H9 (cell line): ENCODE measurements at regions not wholly inside any gene's neighbourhood (a gene's known extent, or its start where the extent isn't known, plus 50 kb on each side); places are given as distances from the start of the nearest gene placed in this dataset.

Source experiments
- DNase-seq: peaks from one replicate; pipeline ENCODE4 v3.0.0-alpha.2; 2017
- H2AFZ ChIP-seq: one replicate; pipeline ENCODE4 v1.6.1; 2013; ENCODE audit warnings: mild to moderate bottlenecking, low read length, control low read depth, moderate library complexity
- H2AK5ac ChIP-seq: 2 replicates; pipeline ENCODE4 v1.6.1; 2013; ENCODE audit warnings: low read length, control low read depth, mixed read lengths; ENCODE audit not compliant: insufficient read length
- H2BK120ac ChIP-seq: one replicate; pipeline ENCODE4 v1.6.1; 2013; ENCODE audit warnings: low read depth, mild to moderate bottlenecking, low read length, control low read depth, inconsistent platforms; ENCODE audit not compliant: poor library complexity, severe bottlenecking
- H2BK12ac ChIP-seq: 2 replicates; pipeline ENCODE4 v1.6.1; 2013; ENCODE audit warnings: low read length, control low read depth, mixed read lengths, low read depth; ENCODE audit not compliant: insufficient read length
- H2BK15ac ChIP-seq: 2 replicates; pipeline ENCODE4 v1.6.1; 2013; ENCODE audit warnings: low read depth, low read length, control low read depth
- H2BK20ac ChIP-seq: one replicate; pipeline ENCODE4 v1.6.1; 2013; ENCODE audit warnings: low read depth, mild to moderate bottlenecking, low read length, control low read depth, inconsistent platforms; ENCODE audit not compliant: poor library complexity, severe bottlenecking
- H2BK5ac ChIP-seq: 2 replicates; pipeline ENCODE4 v1.6.1; 2013; ENCODE audit warnings: low read length, control low read depth, mixed read lengths; ENCODE audit not compliant: insufficient read length
- H3K14ac ChIP-seq: 2 replicates; pipeline ENCODE4 v1.6.1; 2013; ENCODE audit warnings: low read length, control low read depth; ENCODE audit not compliant: insufficient read depth
- H3K18ac ChIP-seq: 2 replicates; pipeline ENCODE4 v1.6.1; 2013; ENCODE audit warnings: low read depth, mild to moderate bottlenecking, mixed read lengths, low read length, control low read depth; ENCODE audit not compliant: insufficient read length
- H3K23ac ChIP-seq: 2 replicates; pipeline ENCODE4 v1.6.1; 2013; ENCODE audit warnings: low read length, control low read depth, mixed read lengths, low read depth; ENCODE audit not compliant: insufficient read length
- H3K23me2 ChIP-seq: 2 replicates; pipeline ENCODE4 v1.6.1; 2013; ENCODE audit warnings: low read depth, mild to moderate bottlenecking, mixed read lengths, low read length, control low read depth; ENCODE audit not compliant: insufficient read length, poor library complexity, severe bottlenecking
- H3K27ac ChIP-seq: 2 replicates; pipeline ENCODE4 v1.5.1; 2013; ENCODE audit warnings: low read length, control low read depth, mixed read lengths, low read depth; ENCODE audit not compliant: insufficient read length
- H3K27me3 ChIP-seq: 2 replicates; pipeline ENCODE4 v1.6.1; 2013; ENCODE audit warnings: low read length, control low read depth, inconsistent platforms; ENCODE audit not compliant: insufficient read depth
- H3K4ac ChIP-seq: 2 replicates; pipeline ENCODE4 v1.6.1; 2013; ENCODE audit warnings: low read depth, mild to moderate bottlenecking, control low read depth, inconsistent platforms, low read length, moderate library complexity
- H3K4me1 ChIP-seq: 2 replicates; pipeline ENCODE4 v1.6.1; 2013; ENCODE audit warnings: low read length, control low read depth, inconsistent platforms; ENCODE audit not compliant: insufficient read depth
- H3K4me2 ChIP-seq: 2 replicates; pipeline ENCODE4 v1.6.1; 2013; ENCODE audit warnings: low read length, control low read depth, mixed read lengths; ENCODE audit not compliant: insufficient read length, insufficient read depth
- H3K56ac ChIP-seq: 2 replicates; pipeline ENCODE4 v1.6.1; 2013; ENCODE audit warnings: low read depth, mild to moderate bottlenecking, mixed read lengths, low read length, control low read depth; ENCODE audit not compliant: insufficient read length
- H3K79me1 ChIP-seq: 2 replicates; pipeline ENCODE4 v1.6.1; 2013; ENCODE audit warnings: low read depth, mild to moderate bottlenecking, moderate library complexity, low read length, control low read depth, inconsistent platforms; ENCODE audit not compliant: insufficient read depth, poor library complexity, severe bottlenecking
- H3K79me2 ChIP-seq: 2 replicates; pipeline ENCODE4 v1.6.1; 2013; ENCODE audit warnings: low read length, control low read depth, inconsistent platforms; ENCODE audit not compliant: insufficient read depth
- H3K9ac ChIP-seq: 2 replicates; pipeline ENCODE4 v1.6.1; 2013; ENCODE audit warnings: low read length, control low read depth, mixed read lengths; ENCODE audit not compliant: insufficient read length; ENCODE audit errors: extremely low read depth
- H3K9me3 ChIP-seq: one replicate; pipeline ENCODE4 v1.6.1; 2013; ENCODE audit warnings: low read depth, low read length, inconsistent platforms; ENCODE audit not compliant: control insufficient read depth
- H3T11ph ChIP-seq: one replicate; pipeline ENCODE4 v1.6.1; 2013; ENCODE audit warnings: mild to moderate bottlenecking, low read length, control low read depth, inconsistent platforms
- H4K20me1 ChIP-seq: one replicate; pipeline ENCODE4 v1.6.1; 2013; ENCODE audit not compliant: control insufficient read depth, insufficient read length, insufficient read depth
- H4K5ac ChIP-seq: 2 replicates; pipeline ENCODE4 v1.6.1; 2013; ENCODE audit warnings: low read depth, mild to moderate bottlenecking, mixed read lengths, low read length, control low read depth; ENCODE audit not compliant: insufficient read length
- H4K8ac ChIP-seq: replicated peaks from 2 replicates; pipeline ENCODE4 v1.6.1; 2013; ENCODE audit warnings: low read length, control low read depth, mixed read lengths, low read depth; ENCODE audit not compliant: insufficient read length
- H4K91ac ChIP-seq: 2 replicates; pipeline ENCODE4 v1.6.1; 2013; ENCODE audit warnings: low read depth, mild to moderate bottlenecking, moderate library complexity, mixed read lengths, low read length, control low read depth; ENCODE audit not compliant: insufficient read length
- H3K27ac Mint-ChIP-seq, 3 experiments: 2 replicates in 2 of 3; 3 replicates in 1 of 3; pipeline ENCODE4 v1.8.0; 2020 to 2021; ENCODE audit warnings: mixed read lengths in 3 of 3, mild to moderate bottlenecking in 1 of 3, moderate library complexity in 1 of 3
- H3K27me3 Mint-ChIP-seq: 2 replicates; pipeline ENCODE4 v1.8.0; 2021; ENCODE audit warnings: low read depth, mild to moderate bottlenecking, moderate library complexity, mixed read lengths
- H3K36me3 Mint-ChIP-seq, 3 experiments: 2 replicates in 2 of 3; 3 replicates in 1 of 3; pipeline ENCODE4 v1.8.0; 2020 to 2021; ENCODE audit warnings: low read depth in 3 of 3, mixed read lengths in 3 of 3; ENCODE audit not compliant: insufficient read depth in 1 of 3
- H3K4me1 Mint-ChIP-seq, 2 experiments: 2 replicates each; pipeline ENCODE4 v1.8.0; 2020; ENCODE audit warnings: mixed read lengths in 2 of 2
- H3K4me3 Mint-ChIP-seq, 2 experiments: 2 replicates in 1 of 2; 3 replicates in 1 of 2; pipeline ENCODE4 v1.8.0; 2020 to 2021; ENCODE audit warnings: mild to moderate bottlenecking in 2 of 2, mixed read lengths in 2 of 2, moderate library complexity in 1 of 2
- H3K9me3 Mint-ChIP-seq, 2 experiments: 2 replicates in 1 of 2; 3 replicates in 1 of 2; pipeline ENCODE4 v1.8.0; 2020; ENCODE audit warnings: mild to moderate bottlenecking in 2 of 2, mixed read lengths in 2 of 2, moderate library complexity in 1 of 2
- TF ChIP-seq, protein P1 (sequence below): fragments of 200-600 bp; sonication (generic); conservative IDR thresholded peaks from 3 replicates; pipeline ENCODE4 v1.8.0; 2021; ENCODE audit warnings: antibody characterized with exemption, mild to moderate bottlenecking

DNA sequence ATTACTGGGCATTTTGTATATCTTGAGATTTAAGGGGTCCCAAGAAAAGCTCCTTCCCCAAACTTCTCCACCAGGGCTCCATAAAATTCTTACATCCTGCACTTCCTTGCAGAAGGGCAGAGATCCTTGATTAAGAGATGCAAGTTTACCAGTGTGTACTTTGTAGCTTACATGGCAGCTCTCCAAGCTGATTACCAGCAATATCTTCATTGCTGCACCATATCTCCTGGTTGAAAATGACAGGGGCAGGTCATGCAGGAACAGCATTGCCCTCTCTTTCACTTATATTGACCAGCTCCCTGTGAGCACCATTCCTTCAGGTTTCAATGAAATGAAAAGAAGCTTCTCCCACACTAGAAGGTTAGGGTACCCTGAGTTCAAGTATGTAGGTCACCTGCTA lies 184.6 kb upstream of the PHYHIPL start:
- TF ChIP-seq, protein P1, sequence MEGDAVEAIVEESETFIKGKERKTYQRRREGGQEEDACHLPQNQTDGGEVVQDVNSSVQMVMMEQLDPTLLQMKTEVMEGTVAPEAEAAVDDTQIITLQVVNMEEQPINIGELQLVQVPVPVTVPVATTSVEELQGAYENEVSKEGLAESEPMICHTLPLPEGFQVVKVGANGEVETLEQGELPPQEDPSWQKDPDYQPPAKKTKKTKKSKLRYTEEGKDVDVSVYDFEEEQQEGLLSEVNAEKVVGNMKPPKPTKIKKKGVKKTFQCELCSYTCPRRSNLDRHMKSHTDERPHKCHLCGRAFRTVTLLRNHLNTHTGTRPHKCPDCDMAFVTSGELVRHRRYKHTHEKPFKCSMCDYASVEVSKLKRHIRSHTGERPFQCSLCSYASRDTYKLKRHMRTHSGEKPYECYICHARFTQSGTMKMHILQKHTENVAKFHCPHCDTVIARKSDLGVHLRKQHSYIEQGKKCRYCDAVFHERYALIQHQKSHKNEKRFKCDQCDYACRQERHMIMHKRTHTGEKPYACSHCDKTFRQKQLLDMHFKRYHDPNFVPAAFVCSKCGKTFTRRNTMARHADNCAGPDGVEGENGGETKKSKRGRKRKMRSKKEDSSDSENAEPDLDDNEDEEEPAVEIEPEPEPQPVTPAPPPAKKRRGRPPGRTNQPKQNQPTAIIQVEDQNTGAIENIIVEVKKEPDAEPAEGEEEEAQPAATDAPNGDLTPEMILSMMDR: no peak
- Mint-ChIP-seq H3K36me3 (peaks cover 8 to 12% (median 11%) of the 10 kb centered on the region in 3 experiments; a peak in 4 of 7 replicates), H3K27ac (no peak overlapping the region), H3K4me3 (no peak overlapping the region), H3K4me1 (peaks cover 4 to 5% of the 10 kb centered on the region in 2 experiments), H3K9me3 (peaks cover 11 to 21% of the 10 kb centered on the region in 2 experiments; a peak in 4 of 5 replicates), H3K27me3 (peaks cover 3% of the 10 kb centered on the region)
- Histone ChIP-seq H4K20me1 (no peaks in the 10 kb centered on the region), H3K9ac (no peak overlapping the region), H2BK20ac (no peak overlapping the region), H2BK120ac (no peak overlapping the region), H4K91ac (no peak overlapping the region), H3T11ph (no peak overlapping the region), H3K23me2 (no peaks in the 10 kb centered on the region), H3K79me2 (no peaks in the 10 kb centered on the region), H2BK5ac (no peak overlapping the region), H2AK5ac (no peak overlapping the region), H3K27me3 (no peaks in the 10 kb centered on the region), H3K18ac (no peak overlapping the region), H4K8ac (no peak overlapping the region), H3K14ac (no peak overlapping the region), H3K4ac (no peak overlapping the region), H2BK12ac (no peak overlapping the region), H3K4me1 (no peaks in the 10 kb centered on the region), H3K27ac (no peak overlapping the region), H2AFZ (no peak overlapping the region), H3K56ac (no peak overlapping the region), H3K9me3 (no peaks in the 10 kb centered on the region), H3K79me1 (no peaks in the 10 kb centered on the region), H3K4me2 (no peak overlapping the region), H2BK15ac (no peak overlapping the region), H4K5ac (no peak overlapping the region), H3K23ac (no peak overlapping the region)
- no peak for DNase-seq
